ENCODE measurements at regions not wholly inside any gene's neighbourhood (a gene's known extent, or its start where the extent isn't known, plus 50 kb on each side); places are given as distances from the start of the nearest gene placed in this dataset.

- Mint-ChIP-seq H3K4me3 (no peak overlapping the region), H3K27ac (no peak overlapping the region), H3K36me3 (no peaks in the 10 kb centered on the region), H3K27me3 (no peaks in the 10 kb centered on the region), H3K4me1 (peaks cover 2% of the 10 kb centered on the region), H3K9me3 (ENCODE audit: low read depth) (no peaks in the 10 kb centered on the region)
- CTCF ChIA-PET, result interaction anchor here (1.3 kb wide), 1 partner anchor 249 kb away, joined by 3 read pairs; no protein-coding TSS in a partner anchor
- DNase-seq (no peak), ATAC-seq (no peak)
Observed at GRCh38 chr16:85367485-85367884, 245.6 kb upstream of the GSE1 start.

- Mint-ChIP-seq H3K27me3 (no peaks in the 10 kb centered on the region), H3K36me3 (no peaks in the 10 kb centered on the region), H3K4me3 (no peak overlapping the region), H3K4me1 (peaks cover 11% of the 10 kb centered on the region), H3K27ac (no peak overlapping the region), H3K9me3 (ENCODE audit: low read depth) (no peaks in the 10 kb centered on the region)
- CTCF ChIA-PET, result interaction anchor here (1.3 to 3.2 kb wide), 3 partner anchors 25 to 248 kb away, joined by 3 to 8 read pairs (median 3); no protein-coding TSS in a partner anchor
- ATAC-seq (no peak), DNase-seq (no peak)
Observed at GRCh38 chr16:85369060-85369459, 244.1 kb upstream of the GSE1 start.

GRCh38 chr16:85369741-85370528 lies 243.2 kb upstream of the GSE1 start:
- Mint-ChIP-seq H3K4me3 (no peak overlapping the region), H3K27me3 (no peaks in the 10 kb centered on the region), H3K9me3 (ENCODE audit: low read depth) (no peaks in the 10 kb centered on the region), H3K4me1 (peaks cover 11% of the 10 kb centered on the region), H3K36me3 (no peaks in the 10 kb centered on the region), H3K27ac (no peak overlapping the region)
- CTCF ChIA-PET, result interaction anchor here (1.0 to 3.2 kb wide), 5 partner anchors 8 to 241 kb away, joined by 3 to 8 read pairs (median 3); no protein-coding TSS in a partner anchor
- ATAC-seq (peak; percentile 54), DNase-seq (peak; percentile 58)

GRCh38 chr16:85370543-85370880 lies 242.6 kb upstream of the GSE1 start:
- no peaks in the 10 kb centered on the region for H3K9me3 Mint-ChIP-seq (ENCODE audit: low read depth)
- no peak overlapping the region for H3K27ac Mint-ChIP-seq
- no peaks in the 10 kb centered on the region for H3K27me3 Mint-ChIP-seq
- peaks cover 11% of the 10 kb centered on the region for H3K4me1 Mint-ChIP-seq
- no peak overlapping the region for H3K4me3 Mint-ChIP-seq
- no peaks in the 10 kb centered on the region for H3K36me3 Mint-ChIP-seq
- CTCF ChIA-PET, result interaction anchor here (1.0 to 3.2 kb wide), 5 partner anchors 8 to 240 kb away, joined by 3 to 8 read pairs (median 3); no protein-coding TSS in a partner anchor
- DNase-seq, result no peak
- ATAC-seq, result no peak

- H3K4me3 Mint-ChIP-seq, result no peak overlapping the region
- CTCF ChIA-PET, result interaction anchor here (1.0 to 3.2 kb wide), 5 partner anchors 9 to 240 kb away, joined by 3 to 8 read pairs (median 3); no protein-coding TSS in a partner anchor
- no peaks in the 10 kb centered on the region for H3K9me3 Mint-ChIP-seq (ENCODE audit: low read depth)
- H3K4me1 Mint-ChIP-seq, result peaks cover 11% of the 10 kb centered on the region
- ATAC-seq, result no peak
- no peak for DNase-seq
- H3K27ac Mint-ChIP-seq, result no peak overlapping the region
- H3K36me3 Mint-ChIP-seq, result no peaks in the 10 kb centered on the region
- no peaks in the 10 kb centered on the region for H3K27me3 Mint-ChIP-seq
Observed at GRCh38 chr16:85370881-85371651, 242.1 kb upstream of the GSE1 start.

GRCh38 chr16:85371948-85372347 lies 241.2 kb upstream of the GSE1 start:
- no peaks in the 10 kb centered on the region for H3K27me3 Mint-ChIP-seq
- peaks cover 11% of the 10 kb centered on the region for H3K4me1 Mint-ChIP-seq
- no peak for ATAC-seq
- no peak overlapping the region for H3K27ac Mint-ChIP-seq
- DNase-seq, result no peak
- no peak overlapping the region for H3K4me3 Mint-ChIP-seq
- H3K9me3 Mint-ChIP-seq (ENCODE audit: low read depth), result no peaks in the 10 kb centered on the region
- CTCF ChIA-PET, result interaction anchor here (1.4 kb wide), 1 partner anchor 8 kb away, joined by 3 read pairs; no protein-coding TSS in a partner anchor
- no peaks in the 10 kb centered on the region for H3K36me3 Mint-ChIP-seq

- H3K4me3 Mint-ChIP-seq, result no peak overlapping the region
- no peaks in the 10 kb centered on the region for H3K27me3 Mint-ChIP-seq
- no peaks in the 10 kb centered on the region for H3K36me3 Mint-ChIP-seq
- CTCF ChIA-PET, result interaction anchor here (1.0 kb wide), 1 partner anchor 48 kb away, joined by 3 read pairs; no protein-coding TSS in a partner anchor
- ATAC-seq (peak; percentile 74), DNase-seq (peak; percentile 63)
- no peak overlapping the region for H3K27ac Mint-ChIP-seq
- no peaks in the 10 kb centered on the region for H3K9me3 Mint-ChIP-seq (ENCODE audit: low read depth)
- H3K4me1 Mint-ChIP-seq, result peaks cover 11% of the 10 kb centered on the region
Observed at GRCh38 chr16:85372627-85373372, 240.3 kb upstream of the GSE1 start.

GRCh38 chr16:85373741-85374570 lies 239.2 kb upstream of the GSE1 start:
- Mint-ChIP-seq H3K27ac (no peak overlapping the region), H3K4me3 (no peak overlapping the region), H3K4me1 (peaks cover 11% of the 10 kb centered on the region), H3K36me3 (no peaks in the 10 kb centered on the region), H3K9me3 (ENCODE audit: low read depth) (no peaks in the 10 kb centered on the region), H3K27me3 (peaks cover 3% of the 10 kb centered on the region)
- DNase-seq (no peak), ATAC-seq (no peak)
- CTCF ChIA-PET, result no interaction called here

GRCh38 chr16:85374571-85374872 lies 238.6 kb upstream of the GSE1 start:
- no peak overlapping the region for H3K4me3 Mint-ChIP-seq

GRCh38 chr16:85375282-85375681 lies 237.8 kb upstream of the GSE1 start:
- H3K27ac Mint-ChIP-seq, result no peak overlapping the region
- no peak for ATAC-seq

More at GRCh38 chr16:85374571-85374872, 238.6 kb upstream of the GSE1 start:
- no peak overlapping the region for H3K27ac Mint-ChIP-seq
- CTCF ChIA-PET, result no interaction called here
- H3K9me3 Mint-ChIP-seq (ENCODE audit: low read depth), result no peaks in the 10 kb centered on the region
- H3K4me1 Mint-ChIP-seq, result peaks cover 11% of the 10 kb centered on the region
- peaks cover 3% of the 10 kb centered on the region for H3K27me3 Mint-ChIP-seq
- no peaks in the 10 kb centered on the region for H3K36me3 Mint-ChIP-seq
- no peak for DNase-seq
- no peak for ATAC-seq

GRCh38 chr16:85376292-85377095 lies 236.6 kb upstream of the GSE1 start:
- Mint-ChIP-seq H3K36me3 (no peaks in the 10 kb centered on the region), H3K4me3 (no peak overlapping the region), H3K27me3 (peaks cover 7% of the 10 kb centered on the region), H3K27ac (no peak overlapping the region), H3K4me1 (peaks cover 11% of the 10 kb centered on the region), H3K9me3 (ENCODE audit: low read depth) (no peaks in the 10 kb centered on the region)
- CTCF ChIA-PET, result no interaction called here
- ATAC-seq, result no peak
- DNase-seq, result no peak

More at GRCh38 chr16:85375282-85375681, 237.8 kb upstream of the GSE1 start:
- no peak overlapping the region for H3K4me3 Mint-ChIP-seq
- no peaks in the 10 kb centered on the region for H3K36me3 Mint-ChIP-seq
- H3K27me3 Mint-ChIP-seq, result peaks cover 7% of the 10 kb centered on the region
- no peaks in the 10 kb centered on the region for H3K9me3 Mint-ChIP-seq (ENCODE audit: low read depth)
- H3K4me1 Mint-ChIP-seq, result peaks cover 11% of the 10 kb centered on the region
- CTCF ChIA-PET, result no interaction called here
- DNase-seq, result no peak

Data from activated CD8-positive, alpha-beta memory T cell treated with anti-CD3 and anti-CD28 coated beads, Interleukin-2, amount 10 ng/mL, durations not matched to agents 7 days and 5 days (primary cell).